Astrocyte of the cerebellum (primary cell): ENCODE measurements at regions not wholly inside any gene's neighbourhood (a gene's known extent, or its start where the extent isn't known, plus 50 kb on each side); places are given as distances from the start of the nearest gene placed in this dataset.

Source experiments
- DNase-seq: peaks from one replicate; pipeline ENCODE4 v3.0.0-alpha.2; 2011; ENCODE audit warnings: low read depth
- H3K4me3 ChIP-seq: 2 replicates; pipeline ENCODE4 v1.5.1; 2011; ENCODE audit warnings: mild to moderate bottlenecking, low read depth, low read length, moderate library complexity
- CTCF ChIP-seq: IDR thresholded peaks from 2 replicates; pipeline ENCODE4 v1.5.1; 2012; ENCODE audit warnings: low read length, low read depth, moderate library complexity, mild to moderate bottlenecking; ENCODE audit errors: missing control alignments
- in situ Hi-C: cut with HindIII; loops from 2 replicates; pipeline ENCODE4 v1.10.0; 2017; ENCODE audit warnings: low sequenced_read_pairs

GRCh38 chrX:95332530-95332929, 1352.1 kb upstream of the DIAPH2 start:
- no peak overlapping the region for H3K4me3 ChIP-seq
- no peak for TF ChIP-seq CTCF

GRCh38 chrX:95346856-95347255, 1337.8 kb upstream of the DIAPH2 start:
- in situ Hi-C loops = no loop called here
- peak; percentile 1 for DNase-seq
- TF ChIP-seq CTCF = no peak
- no peak overlapping the region for H3K4me3 ChIP-seq

More at GRCh38 chrX:95332530-95332929, 1352.1 kb upstream of the DIAPH2 start:
- in situ Hi-C loops = no loop called here
- no peak for DNase-seq

- DNase-seq = no peak
- in situ Hi-C loops = no loop called here
- no peak overlapping the region for H3K4me3 ChIP-seq
- no peak for TF ChIP-seq CTCF
These were observed 1333.7 kb upstream of the DIAPH2 start for GRCh38 chrX:95350774-95351488.

DNA sequence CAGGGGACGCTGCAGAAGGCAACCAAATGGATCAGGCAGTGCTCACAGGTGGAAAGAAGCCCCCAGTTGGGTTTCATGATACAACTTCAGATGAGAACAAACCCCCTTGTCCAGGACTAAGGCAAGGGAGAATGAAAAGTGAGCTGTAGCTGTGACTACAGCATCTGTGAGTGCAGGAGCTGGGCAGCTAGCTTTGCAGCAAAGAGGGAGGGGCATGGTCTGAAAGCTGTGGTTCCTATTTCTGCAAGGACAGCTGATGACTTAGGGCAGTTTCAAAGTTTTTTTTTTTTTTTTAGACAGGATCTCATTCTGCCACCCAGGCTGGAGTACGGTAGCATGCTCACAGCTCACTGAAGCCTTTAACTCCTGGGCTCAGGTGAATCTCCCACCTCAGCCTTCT, 1317.4 kb upstream of the DIAPH2 start:
- no peak for DNase-seq
- no peak overlapping the region for H3K4me3 ChIP-seq
- in situ Hi-C loops = no loop called here
- no peak for TF ChIP-seq CTCF

GRCh38 chrX:95382799-95383198, 1301.8 kb upstream of the DIAPH2 start:
- in situ Hi-C loops = no loop called here

DNA sequence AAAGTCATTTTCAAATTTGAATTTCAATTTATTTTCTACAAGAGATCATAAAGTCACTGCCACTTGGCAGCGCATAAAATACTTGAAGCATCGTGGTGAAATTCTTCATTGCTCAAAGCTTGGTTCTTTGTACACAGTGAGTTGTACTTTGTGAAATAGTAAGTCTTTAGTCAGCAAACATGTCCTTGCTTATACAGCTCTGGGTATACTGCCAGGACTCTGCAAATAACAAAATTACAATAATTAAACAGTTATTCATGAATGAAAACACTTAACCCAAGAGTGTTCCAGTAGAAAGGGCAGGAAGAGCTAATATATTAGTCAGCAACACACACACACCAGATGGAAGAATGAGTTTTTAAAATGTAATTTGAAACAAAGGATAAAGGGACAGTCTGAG, 1300.9 kb upstream of the DIAPH2 start:
- no peak overlapping the region for H3K4me3 ChIP-seq
- TF ChIP-seq CTCF = no peak
- DNase-seq = no peak
- in situ Hi-C loops = no loop called here

More at GRCh38 chrX:95382799-95383198, 1301.8 kb upstream of the DIAPH2 start:
- DNase-seq = no peak
- TF ChIP-seq CTCF = no peak
- no peak overlapping the region for H3K4me3 ChIP-seq
